ENCODE measurements at regions not wholly inside any gene's neighbourhood (a gene's known extent, or its start where the extent isn't known, plus 50 kb on each side); places are given as distances from the start of the nearest gene placed in this dataset.
"Not testable (repeated sequence)": the region's sequence is repeated elsewhere in the genome, so short reads cannot be mapped to it uniquely, and the experiment has no call there.

- DNase-seq (ENCODE audit: insufficient read length), result no peak
- TF ChIP-seq TAF1 (IDR thresholded peaks at IDR 0.05; ENCODE audit: borderline replicate concordance, low read depth, low read length) (no peak), POLR2A (IDR thresholded peaks at IDR 0.05; ENCODE audit: low read depth, low read length) (no peak), POLR2AphosphoS5 (IDR thresholded peaks at IDR 0.05; ENCODE audit: low read depth, low read length) (no peak)
- FAIRE-seq, result no peak
Observed at GRCh38 chr10:2054728-2055127, 317.4 kb upstream of the ADARB2 start.

DNA sequence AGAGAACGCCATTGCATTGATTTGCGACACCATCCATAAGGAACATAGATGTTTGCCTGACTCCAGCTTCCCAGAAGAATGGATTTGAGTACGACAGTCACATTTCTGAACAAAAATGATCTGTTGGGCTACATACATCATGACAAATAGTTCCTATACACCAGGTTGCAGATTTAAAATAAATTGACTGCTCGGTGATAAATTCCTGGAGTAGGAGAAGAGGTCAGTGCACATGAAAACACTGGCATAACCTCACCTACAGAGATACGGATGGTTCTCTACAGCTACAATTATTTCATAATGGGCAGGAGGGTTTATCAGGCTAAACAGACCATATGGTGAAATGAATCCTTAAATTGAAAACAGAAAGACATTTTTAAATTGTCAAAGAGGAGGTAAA, 316.5 kb upstream of the ADARB2 start:
- TF ChIP-seq POLR2AphosphoS5 (IDR thresholded peaks at IDR 0.05; ENCODE audit: low read depth, low read length) (no peak), POLR2A (IDR thresholded peaks at IDR 0.05; ENCODE audit: low read depth, low read length) (no peak), TAF1 (IDR thresholded peaks at IDR 0.05; ENCODE audit: borderline replicate concordance, low read depth, low read length) (no peak)
- FAIRE-seq (no peak), DNase-seq (ENCODE audit: insufficient read length) (no peak)

DNA sequence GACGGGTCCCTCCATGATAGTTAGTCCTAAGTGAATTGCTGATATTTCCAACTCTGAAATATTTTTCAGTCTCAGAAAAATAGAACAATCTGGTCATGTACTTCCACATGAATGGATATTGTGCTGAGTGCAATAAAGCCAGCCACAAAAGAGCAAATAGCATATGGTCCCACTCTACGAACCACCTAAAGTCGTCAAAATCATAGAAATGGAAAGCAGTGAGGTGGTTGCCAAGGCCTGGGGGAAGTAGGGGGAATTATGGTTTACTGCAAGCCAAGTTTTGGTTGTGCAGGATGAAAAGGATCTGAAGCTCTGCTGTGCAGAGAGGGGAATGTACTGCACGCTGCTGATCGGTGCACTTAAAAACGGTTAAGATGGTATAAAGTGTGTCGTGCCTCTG, 313.8 kb upstream of the ADARB2 start:
- FAIRE-seq (no peak), DNase-seq (ENCODE audit: insufficient read length) (no peak)
- TF ChIP-seq TAF1 (IDR thresholded peaks at IDR 0.05; ENCODE audit: borderline replicate concordance, low read depth, low read length) (no peak), POLR2AphosphoS5 (IDR thresholded peaks at IDR 0.05; ENCODE audit: low read depth, low read length) (no peak), POLR2A (IDR thresholded peaks at IDR 0.05; ENCODE audit: low read depth, low read length) (no peak)

GRCh38 chr10:2049560-2049959, 312.2 kb upstream of the ADARB2 start:
- TF ChIP-seq POLR2AphosphoS5 (IDR thresholded peaks at IDR 0.05; ENCODE audit: low read depth, low read length), result no peak
- no peak for TF ChIP-seq POLR2A (IDR thresholded peaks at IDR 0.05; ENCODE audit: low read depth, low read length)
- TF ChIP-seq TAF1 (IDR thresholded peaks at IDR 0.05; ENCODE audit: borderline replicate concordance, low read depth, low read length), result no peak
- FAIRE-seq, result no peak
- DNase-seq (ENCODE audit: insufficient read length), result no peak

DNA sequence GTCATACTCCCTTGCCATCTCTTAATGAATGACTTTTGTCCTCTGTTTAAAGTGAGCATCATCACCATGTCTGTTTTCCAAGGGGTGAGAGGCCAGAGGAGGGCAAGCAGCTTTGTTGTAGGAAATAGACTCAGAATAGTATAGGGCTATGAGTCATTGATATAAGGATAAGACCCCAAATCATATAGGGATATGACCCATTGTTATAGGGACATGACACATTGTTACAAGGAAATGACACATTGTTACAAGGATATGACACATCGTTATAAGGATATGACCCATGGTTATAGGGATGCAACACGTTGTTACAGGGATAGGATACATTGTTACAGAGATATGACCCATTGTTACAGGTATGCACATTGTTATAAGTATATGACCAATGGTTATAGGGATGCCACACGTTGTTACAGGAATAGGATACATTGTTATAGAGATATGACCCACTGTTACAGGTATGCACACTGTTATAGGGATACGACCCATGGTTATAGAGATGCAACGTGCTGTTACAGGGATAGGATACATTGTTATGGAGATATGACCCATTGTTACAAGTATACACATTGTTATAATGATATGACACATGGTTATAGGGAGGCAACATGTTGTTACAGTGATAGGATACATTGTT, 311.1 kb upstream of the ADARB2 start:
- DNase-seq (ENCODE audit: insufficient read length) (no peak), FAIRE-seq (no peak)
- TF ChIP-seq POLR2A (IDR thresholded peaks at IDR 0.05; ENCODE audit: low read depth, low read length), result no peak
- no peak for TF ChIP-seq TAF1 (IDR thresholded peaks at IDR 0.05; ENCODE audit: borderline replicate concordance, low read depth, low read length)
- no peak for TF ChIP-seq POLR2AphosphoS5 (IDR thresholded peaks at IDR 0.05; ENCODE audit: low read depth, low read length)

DNA sequence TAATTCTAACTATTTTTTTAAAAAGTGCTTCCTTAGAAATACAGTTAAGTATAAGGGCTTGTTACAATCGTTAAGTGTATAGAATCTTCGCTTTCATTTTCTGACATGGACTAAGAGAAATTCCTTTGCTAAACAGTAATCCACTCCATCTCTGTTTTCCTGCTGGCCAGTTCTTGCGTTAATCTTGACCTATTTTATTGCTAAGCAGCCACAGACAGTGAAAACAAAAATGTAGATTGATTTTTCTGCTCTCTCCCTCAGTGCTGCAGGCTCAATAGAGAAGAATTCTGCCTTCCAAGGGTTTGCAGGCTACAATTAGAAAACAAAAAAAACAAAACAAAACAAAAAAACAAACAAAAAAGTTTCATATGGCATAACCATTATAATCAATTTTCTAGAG, 310.4 kb upstream of the ADARB2 start:
- no peak for FAIRE-seq
- no peak for DNase-seq (ENCODE audit: insufficient read length)
- TF ChIP-seq TAF1 (IDR thresholded peaks at IDR 0.05; ENCODE audit: borderline replicate concordance, low read depth, low read length) (no peak), POLR2A (IDR thresholded peaks at IDR 0.05; ENCODE audit: low read depth, low read length) (no peak), POLR2AphosphoS5 (IDR thresholded peaks at IDR 0.05; ENCODE audit: low read depth, low read length) (no peak)

- no peak for TF ChIP-seq POLR2AphosphoS5 (IDR thresholded peaks at IDR 0.05; ENCODE audit: low read depth, low read length)
- TF ChIP-seq POLR2A (IDR thresholded peaks at IDR 0.05; ENCODE audit: low read depth, low read length), result no peak
- TF ChIP-seq TAF1 (IDR thresholded peaks at IDR 0.05; ENCODE audit: borderline replicate concordance, low read depth, low read length), result no peak
- no peak for DNase-seq (ENCODE audit: insufficient read length)
- FAIRE-seq, result no peak
Observed at GRCh38 chr10:2043379-2043778, 306.1 kb upstream of the ADARB2 start.

DNA sequence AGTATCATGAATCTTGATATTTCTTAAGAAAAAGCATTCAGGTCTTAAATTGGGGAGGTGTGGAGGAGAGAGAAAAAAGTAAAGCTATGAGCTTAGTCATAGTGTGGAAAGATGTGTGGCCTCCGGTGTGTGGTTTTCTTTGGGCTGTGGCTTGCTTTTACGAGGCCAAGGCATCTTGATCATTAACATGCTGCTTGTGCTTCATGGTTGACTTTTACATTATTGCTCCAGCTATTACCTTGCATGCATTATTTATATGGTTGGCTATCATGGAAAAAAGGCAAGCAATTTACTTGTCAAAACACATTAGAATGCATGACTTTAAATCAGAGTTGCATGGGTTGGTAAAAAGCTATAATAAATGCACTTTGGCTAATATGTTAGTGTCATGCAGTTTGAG, 300.7 kb upstream of the ADARB2 start:
- no peak for DNase-seq (ENCODE audit: insufficient read length)
- TF ChIP-seq POLR2A (IDR thresholded peaks at IDR 0.05; ENCODE audit: low read depth, low read length) (no peak), TAF1 (IDR thresholded peaks at IDR 0.05; ENCODE audit: borderline replicate concordance, low read depth, low read length) (no peak), POLR2AphosphoS5 (IDR thresholded peaks at IDR 0.05; ENCODE audit: low read depth, low read length) (no peak)
- FAIRE-seq, result no peak

DNA sequence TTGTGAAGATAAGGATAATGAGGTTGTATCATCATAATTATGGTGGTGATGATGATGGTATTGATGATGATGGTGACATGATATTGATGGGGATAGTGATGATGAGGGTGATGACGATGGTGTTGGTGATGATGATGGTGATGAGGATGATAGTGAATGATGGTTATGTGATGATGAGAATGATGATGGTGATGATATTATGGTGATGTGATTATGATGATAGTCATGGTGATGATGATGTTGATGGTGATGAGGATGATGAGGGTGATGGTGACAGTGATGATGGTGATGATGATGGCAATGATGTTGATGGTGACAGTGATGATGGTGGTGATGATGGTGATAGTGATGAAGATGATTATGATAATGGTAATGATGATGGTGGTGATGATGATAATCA, 299.9 kb upstream of the ADARB2 start:
- TF ChIP-seq POLR2AphosphoS5 (IDR thresholded peaks at IDR 0.05; ENCODE audit: low read depth, low read length) (no peak), TAF1 (IDR thresholded peaks at IDR 0.05; ENCODE audit: borderline replicate concordance, low read depth, low read length) (no peak), POLR2A (IDR thresholded peaks at IDR 0.05; ENCODE audit: low read depth, low read length) (no peak)
- FAIRE-seq (no peak), DNase-seq (ENCODE audit: insufficient read length) (no peak)

GRCh38 chr10:2036209-2036608, 298.9 kb upstream of the ADARB2 start:
- TF ChIP-seq TAF1 (IDR thresholded peaks at IDR 0.05; ENCODE audit: borderline replicate concordance, low read depth, low read length) (no peak), POLR2A (IDR thresholded peaks at IDR 0.05; ENCODE audit: low read depth, low read length) (no peak), POLR2AphosphoS5 (IDR thresholded peaks at IDR 0.05; ENCODE audit: low read depth, low read length) (no peak)
- FAIRE-seq (no peak), DNase-seq (ENCODE audit: insufficient read length) (no peak)

DNA sequence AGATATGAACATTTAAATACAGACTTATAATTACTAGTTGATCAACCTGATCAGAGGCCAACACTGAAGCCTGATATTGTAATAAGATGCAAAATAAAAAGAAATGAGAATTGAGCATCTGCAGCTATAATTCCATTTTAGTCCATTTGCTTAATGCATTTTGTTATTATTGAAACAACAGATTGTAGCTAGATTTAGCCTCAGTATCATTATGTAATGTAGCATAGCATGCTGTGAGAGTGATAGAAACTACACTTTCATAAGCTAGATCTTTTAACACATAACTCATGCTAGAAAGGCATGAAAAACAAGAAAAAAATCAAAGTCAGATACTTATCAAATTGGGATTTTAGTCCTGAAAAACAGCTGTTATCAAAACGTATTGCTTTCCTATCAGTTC, 292.7 kb upstream of the ADARB2 start:
- no peak for TF ChIP-seq POLR2A (IDR thresholded peaks at IDR 0.05; ENCODE audit: low read depth, low read length)
- no peak for FAIRE-seq
- no peak for DNase-seq (ENCODE audit: insufficient read length)

GRCh38 chr10:2026936-2027335, 289.6 kb upstream of the ADARB2 start:
- no peak for DNase-seq (ENCODE audit: insufficient read length)
- TF ChIP-seq POLR2A (IDR thresholded peaks at IDR 0.05; ENCODE audit: low read depth, low read length) (no peak), TAF1 (IDR thresholded peaks at IDR 0.05; ENCODE audit: borderline replicate concordance, low read depth, low read length) (no peak), POLR2AphosphoS5 (IDR thresholded peaks at IDR 0.05; ENCODE audit: low read depth, low read length) (no peak)
- no peak for FAIRE-seq

DNA sequence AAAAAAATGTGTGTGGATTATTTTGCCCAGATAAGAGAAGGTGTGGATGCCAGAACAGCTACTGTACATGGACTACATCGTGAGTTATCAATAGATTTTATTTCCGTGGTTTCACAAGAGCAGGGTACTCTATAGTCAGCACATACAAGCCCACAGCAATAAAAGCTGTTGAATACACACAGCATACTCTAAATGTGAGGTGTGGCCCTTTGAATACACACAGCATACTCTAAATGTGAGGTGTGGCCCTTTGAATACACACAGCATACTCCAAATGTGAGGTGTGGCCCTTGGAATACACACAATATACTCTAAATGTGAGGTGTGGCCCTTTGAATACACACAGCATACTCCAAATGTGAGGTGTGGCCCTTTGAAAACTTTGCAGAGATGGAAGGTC, 287.4 kb upstream of the ADARB2 start:
- DNase-seq (ENCODE audit: insufficient read length); FAIRE-seq: not testable (repeated sequence)

All from GM12892 (cell line).